Activated naive CD4-positive, alpha-beta T cell treated with anti-CD3 and anti-CD28 coated beads, Interleukin-2, amount 10 ng/mL, durations not matched to agents 7 days and 5 days (primary cell): ENCODE measurements at regions not wholly inside any gene's neighbourhood (a gene's known extent, or its start where the extent isn't known, plus 50 kb on each side); places are given as distances from the start of the nearest gene placed in this dataset.

ENCODE experiments used
- CTCF ChIA-PET: fragments of 350-600 bp; sonication (Branson Sonifier 250); formaldehyde crosslinking; loops from one replicate; lab custom pipeline; 2021; ENCODE audit warnings: antibody characterized with exemption; lab: Charles Lee
- DNase-seq: peaks from one replicate; pipeline ENCODE4 v3.0.0-alpha.2; 2020
- H3K27ac Mint-ChIP-seq: one replicate; pipeline ENCODE4 v1.8.0; 2021; ENCODE audit warnings: mild to moderate bottlenecking, moderate library complexity, mixed read lengths
- H3K27me3 Mint-ChIP-seq: one replicate; pipeline ENCODE4 v1.8.0; 2021; ENCODE audit warnings: mild to moderate bottlenecking, mixed read lengths
- H3K36me3 Mint-ChIP-seq: one replicate; pipeline ENCODE4 v1.8.0; 2021; ENCODE audit warnings: mixed read lengths
- H3K4me1 Mint-ChIP-seq: one replicate; pipeline ENCODE4 v1.8.0; 2021; ENCODE audit warnings: mixed read lengths
- H3K4me3 Mint-ChIP-seq: one replicate; pipeline ENCODE4 v1.8.0; 2021; ENCODE audit warnings: mild to moderate bottlenecking, moderate library complexity, mixed read lengths
- H3K9me3 Mint-ChIP-seq: one replicate; pipeline ENCODE4 v1.8.0; 2021; ENCODE audit warnings: mixed read lengths

DNA sequence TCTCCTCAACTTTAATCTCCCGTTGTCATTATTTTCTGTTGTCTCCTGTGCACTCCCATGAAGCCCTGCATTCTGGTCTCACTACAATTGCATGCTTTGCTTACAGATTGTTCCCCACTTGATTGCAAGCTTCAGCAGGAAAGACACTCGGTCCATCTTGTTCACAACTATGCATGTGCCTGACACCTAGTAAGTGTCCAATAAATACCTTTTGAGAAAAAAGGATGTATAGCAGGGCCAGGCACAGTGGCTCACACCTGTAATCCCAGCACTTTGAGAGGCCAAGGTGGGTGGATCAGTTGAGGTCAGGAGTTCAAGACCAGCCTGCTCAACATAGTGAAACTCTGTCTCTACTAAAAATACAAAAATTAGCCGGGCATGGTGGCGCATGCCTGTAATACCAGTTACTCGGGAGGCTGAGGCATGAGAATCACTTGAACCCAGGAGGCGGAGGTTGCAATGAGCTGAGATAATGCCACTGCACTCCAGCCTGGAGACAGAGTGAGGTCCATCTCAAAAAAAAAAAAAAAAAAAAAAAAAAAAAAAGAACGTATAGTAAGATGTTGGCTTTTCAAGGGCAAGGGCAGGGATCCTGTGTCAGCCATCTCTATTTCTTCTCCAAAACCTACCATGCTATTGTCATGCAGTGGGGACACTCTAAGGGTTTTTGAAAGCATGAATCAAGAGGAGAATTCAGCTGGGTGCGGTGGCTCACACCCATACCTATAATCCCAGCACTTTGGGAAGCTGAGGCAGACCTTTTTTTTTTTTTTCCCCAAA, 338.3 kb downstream of the MYCN start:
- CTCF ChIA-PET: no interaction called here
- H3K36me3 Mint-ChIP-seq: no peaks in the 10 kb centered on the region
- no peak for DNase-seq

DNA sequence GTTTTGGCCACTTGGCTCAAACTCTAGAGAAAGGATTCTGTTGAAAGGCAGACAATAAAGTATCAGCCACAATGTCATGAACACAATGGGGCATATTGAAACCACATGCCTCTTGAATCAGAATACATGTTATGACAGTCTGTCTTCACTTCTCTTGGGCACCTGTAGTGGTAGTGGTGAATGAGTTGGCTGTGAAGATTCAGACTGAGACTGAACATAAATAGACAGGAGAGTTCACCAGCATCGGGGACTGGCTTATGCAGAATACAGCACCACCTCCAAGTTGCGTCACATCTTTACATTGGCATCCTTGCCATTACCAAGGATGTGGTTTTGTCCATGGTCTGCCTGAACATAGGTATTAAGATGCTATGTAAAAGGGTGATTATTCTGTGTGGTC, 336.8 kb downstream of the MYCN start:
- H3K9me3 Mint-ChIP-seq: no peaks in the 10 kb centered on the region
- CTCF ChIA-PET: no interaction called here
- no peak overlapping the region for H3K4me3 Mint-ChIP-seq
- H3K4me1 Mint-ChIP-seq: no peaks in the 10 kb centered on the region
- no peak for DNase-seq
- no peak overlapping the region for H3K27ac Mint-ChIP-seq
- peaks cover 2% of the 10 kb centered on the region for H3K27me3 Mint-ChIP-seq
- no peaks in the 10 kb centered on the region for H3K36me3 Mint-ChIP-seq

More for the DNA sequence above, 338.3 kb downstream of the MYCN start:
- H3K9me3 Mint-ChIP-seq: no peaks in the 10 kb centered on the region
- no peak overlapping the region for H3K4me3 Mint-ChIP-seq
- H3K27me3 Mint-ChIP-seq: peaks cover 4% of the 10 kb centered on the region
- H3K4me1 Mint-ChIP-seq: no peaks in the 10 kb centered on the region
- H3K27ac Mint-ChIP-seq: no peak overlapping the region

DNA sequence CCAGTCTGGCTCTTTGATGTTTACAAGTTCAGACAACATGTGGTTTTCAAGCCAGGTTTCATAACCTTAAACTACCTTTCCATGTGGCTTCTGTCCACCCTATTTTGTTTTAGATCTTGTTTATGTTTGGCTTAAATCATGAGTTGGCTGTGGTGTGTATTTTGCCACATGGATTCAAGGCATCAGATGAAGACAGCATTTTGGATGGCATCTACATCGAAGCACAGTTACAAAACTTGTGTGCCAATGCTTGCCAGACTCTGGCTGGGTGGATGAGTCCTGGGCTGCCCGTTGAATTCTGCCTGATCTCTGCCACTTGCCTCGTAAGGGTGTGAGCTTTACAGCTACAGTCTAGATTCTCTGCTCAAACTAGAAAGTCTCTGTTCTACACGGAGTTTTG, 335.3 kb downstream of the MYCN start:
- Mint-ChIP-seq H3K9me3 (no peaks in the 10 kb centered on the region), H3K4me3 (no peak overlapping the region), H3K27me3 (no peaks in the 10 kb centered on the region), H3K27ac (no peak overlapping the region), H3K36me3 (no peaks in the 10 kb centered on the region), H3K4me1 (no peaks in the 10 kb centered on the region)
- CTCF ChIA-PET: no interaction called here
- DNase-seq: no peak

DNA sequence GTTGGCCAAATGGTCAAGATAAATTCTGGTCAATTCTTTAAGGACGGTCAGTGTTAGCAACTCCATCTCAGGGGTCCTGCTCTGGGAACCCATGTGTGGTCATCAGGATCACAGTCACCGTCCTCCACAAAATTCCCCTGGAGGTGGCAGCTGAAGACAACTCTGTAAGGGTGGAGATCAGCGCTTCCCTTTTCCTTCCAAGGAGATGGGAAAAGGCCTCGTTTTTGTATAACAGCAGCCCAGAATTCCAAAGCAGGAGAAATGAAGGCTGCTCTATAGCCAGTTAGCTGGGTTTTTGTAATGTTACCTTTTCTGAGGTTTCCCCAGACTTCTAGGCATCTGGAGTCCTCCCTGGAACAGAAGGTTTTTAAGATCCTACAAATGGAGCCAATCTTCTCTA, 334.8 kb downstream of the MYCN start:
- Mint-ChIP-seq H3K4me3 (no peak overlapping the region), H3K27me3 (no peaks in the 10 kb centered on the region), H3K4me1 (no peaks in the 10 kb centered on the region), H3K27ac (no peak overlapping the region), H3K9me3 (no peaks in the 10 kb centered on the region), H3K36me3 (no peaks in the 10 kb centered on the region)
- CTCF ChIA-PET: no interaction called here
- no peak for DNase-seq

DNA sequence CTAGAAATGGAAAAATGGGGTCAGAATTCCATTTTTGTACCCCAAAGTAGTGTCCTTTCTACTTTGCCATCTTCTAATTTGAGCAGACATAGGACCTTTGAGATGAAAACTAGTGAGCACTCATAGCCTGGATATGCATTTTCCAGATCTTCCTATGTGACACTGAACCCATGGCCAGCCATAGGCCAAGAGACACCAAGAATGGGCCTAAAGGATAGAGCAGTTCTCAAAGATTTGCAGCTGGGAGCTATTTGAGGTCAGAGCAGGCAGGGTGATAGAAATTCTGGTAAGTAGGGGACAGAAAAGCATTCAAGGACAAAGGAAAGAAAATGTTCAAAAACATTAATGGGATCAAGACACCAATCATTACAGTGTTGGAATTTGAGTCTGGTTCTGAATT, 332.8 kb downstream of the MYCN start:
- Mint-ChIP-seq H3K4me1 (no peaks in the 10 kb centered on the region), H3K9me3 (no peaks in the 10 kb centered on the region), H3K27ac (no peak overlapping the region), H3K36me3 (no peaks in the 10 kb centered on the region), H3K27me3 (no peaks in the 10 kb centered on the region), H3K4me3 (no peak overlapping the region)
- DNase-seq: no peak
- CTCF ChIA-PET: interaction anchor here (1.4 kb wide), 1 partner anchor 10 kb away, joined by 3 read pairs; no protein-coding TSS in a partner anchor

DNA sequence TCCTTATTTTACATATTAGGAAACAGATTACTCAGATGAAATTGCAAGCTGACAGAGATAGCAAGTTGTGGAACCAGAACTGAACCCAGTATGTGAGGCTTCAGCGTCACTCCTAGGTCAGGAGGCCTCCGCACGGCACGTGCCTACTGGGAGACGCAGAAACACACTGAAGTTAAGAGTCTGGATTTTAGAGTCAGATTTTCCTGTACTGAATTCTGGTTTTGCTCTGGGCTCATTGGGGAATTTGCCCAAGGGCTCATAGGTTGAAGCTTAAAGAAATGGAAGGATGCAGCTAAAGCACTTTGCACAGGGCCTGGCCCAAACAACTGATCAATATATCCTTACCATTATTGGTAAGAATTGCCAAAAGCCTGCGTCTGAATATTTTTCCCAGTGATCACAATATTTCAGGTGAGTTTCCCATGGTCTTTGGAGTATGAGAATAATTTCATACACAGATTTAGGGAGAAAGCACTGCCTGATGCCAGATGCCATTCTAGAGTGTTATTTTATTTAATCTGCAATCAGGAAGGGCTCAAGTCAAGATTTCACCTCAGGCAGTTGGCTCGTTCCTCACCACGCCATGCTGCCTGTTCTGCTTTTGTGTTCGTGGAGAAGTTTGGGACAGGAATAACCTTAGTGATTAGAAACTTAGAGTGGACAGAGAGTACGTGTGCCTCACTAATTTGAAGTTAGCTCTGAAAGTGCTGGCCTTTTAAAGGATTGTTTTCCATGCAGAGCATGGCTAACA, 331.9 kb downstream of the MYCN start:
- CTCF ChIA-PET: interaction anchor here (1.4 kb wide), 1 partner anchor 11 kb away, joined by 3 read pairs; no protein-coding TSS in a partner anchor
- Mint-ChIP-seq H3K9me3 (no peaks in the 10 kb centered on the region), H3K27me3 (no peaks in the 10 kb centered on the region), H3K4me3 (no peak overlapping the region), H3K36me3 (no peaks in the 10 kb centered on the region), H3K4me1 (no peaks in the 10 kb centered on the region), H3K27ac (no peak overlapping the region)
- DNase-seq: no peak

DNA sequence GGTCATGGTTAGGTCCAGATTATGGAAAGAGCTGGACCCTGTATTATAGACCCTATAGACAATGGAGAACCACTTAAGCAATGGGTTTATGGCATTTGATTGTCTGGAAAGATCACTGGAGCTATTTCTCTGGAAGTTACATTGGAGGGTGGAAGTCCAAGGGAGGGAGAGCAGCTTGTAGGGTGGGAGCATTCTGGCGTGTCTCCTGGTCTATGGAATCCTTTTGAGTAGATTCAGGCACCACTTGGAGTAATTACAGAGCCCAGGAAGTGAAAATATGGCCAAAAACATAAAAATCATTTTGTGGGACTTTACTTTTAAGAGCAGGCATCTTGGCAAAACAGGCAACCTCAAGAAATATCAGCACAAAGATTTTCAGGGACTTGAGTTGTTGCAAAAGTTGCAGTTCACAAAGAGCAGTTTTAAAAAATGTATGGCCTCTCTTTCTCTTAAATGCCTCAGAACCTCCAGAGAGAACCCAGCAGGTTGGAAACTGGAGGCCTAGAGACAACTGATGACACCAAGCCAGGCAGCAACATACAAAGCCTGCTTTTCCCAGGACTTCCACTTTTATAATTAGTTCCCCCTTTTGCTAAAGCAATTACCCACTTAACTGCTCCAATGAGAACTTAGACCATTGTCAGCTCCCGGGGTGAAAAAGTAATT, 331.0 kb downstream of the MYCN start:
- no peaks in the 10 kb centered on the region for H3K36me3 Mint-ChIP-seq
- CTCF ChIA-PET: interaction anchor here (1.9 kb wide), 1 partner anchor 332 kb away, joined by 5 read pairs; no protein-coding TSS in a partner anchor
- DNase-seq: no peak
- no peaks in the 10 kb centered on the region for H3K27me3 Mint-ChIP-seq
- no peaks in the 10 kb centered on the region for H3K9me3 Mint-ChIP-seq
- no peaks in the 10 kb centered on the region for H3K4me1 Mint-ChIP-seq
- no peak overlapping the region for H3K27ac Mint-ChIP-seq
- no peak overlapping the region for H3K4me3 Mint-ChIP-seq

DNA sequence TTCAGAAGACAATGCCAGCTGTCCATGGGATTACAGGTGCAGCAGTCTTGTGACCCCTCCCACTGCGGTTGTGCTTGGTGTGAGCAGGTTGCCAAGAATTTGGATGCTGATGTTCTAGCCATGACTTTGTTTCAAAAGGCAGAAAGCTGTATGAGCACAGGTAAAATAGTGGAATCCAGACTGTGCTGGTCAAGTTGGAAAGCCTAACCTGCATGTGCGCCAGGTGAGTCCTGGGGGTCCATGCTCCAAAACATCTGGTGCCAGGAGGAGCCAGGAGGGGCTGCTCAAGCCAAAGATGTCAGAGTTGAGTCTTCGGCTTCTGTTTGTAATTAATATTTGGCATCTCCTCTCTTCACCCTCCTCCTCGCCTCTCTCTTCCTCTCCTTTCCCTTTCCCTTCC, 330.1 kb downstream of the MYCN start:
- CTCF ChIA-PET: interaction anchor here (1.9 kb wide), 1 partner anchor 331 kb away, joined by 5 read pairs; no protein-coding TSS in a partner anchor
- Mint-ChIP-seq H3K36me3 (no peaks in the 10 kb centered on the region), H3K9me3 (no peaks in the 10 kb centered on the region), H3K4me3 (no peak overlapping the region), H3K27me3 (no peaks in the 10 kb centered on the region), H3K4me1 (no peaks in the 10 kb centered on the region), H3K27ac (no peak overlapping the region)
- DNase-seq: no peak

DNA sequence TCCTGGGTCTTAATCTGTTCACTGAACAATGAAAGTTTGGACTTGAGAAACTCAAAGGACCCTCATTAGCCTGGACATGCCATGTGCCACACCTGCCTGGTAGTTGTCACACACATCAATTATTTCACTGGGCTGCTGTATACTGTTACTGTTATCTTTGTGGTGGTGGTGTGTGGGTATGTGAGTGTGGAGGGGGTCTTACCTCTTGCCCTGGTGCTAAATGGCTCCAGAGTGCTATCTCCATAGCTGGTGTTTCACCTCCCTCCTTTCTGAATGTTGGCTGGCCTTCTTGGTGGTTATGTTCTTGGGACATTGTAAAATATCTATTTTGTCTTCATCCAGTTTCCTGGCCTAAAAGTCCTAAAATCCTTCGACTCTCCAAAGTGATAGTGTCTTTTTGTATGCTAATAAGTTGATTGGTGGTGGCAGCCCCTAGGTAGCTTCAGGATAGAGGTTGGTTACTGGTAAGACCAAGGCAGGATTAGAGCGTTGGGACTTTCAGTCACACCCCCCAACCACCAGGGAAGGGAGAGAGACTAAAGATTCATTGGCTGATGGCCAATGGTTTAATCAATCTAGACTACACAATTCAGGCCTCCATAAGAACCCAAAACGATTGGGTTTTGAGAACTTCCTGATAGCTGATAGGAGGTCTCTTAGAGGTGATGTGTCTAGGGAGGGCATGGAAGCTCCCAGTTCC, 328.1 kb downstream of the MYCN start:
- no peak overlapping the region for H3K27ac Mint-ChIP-seq
- CTCF ChIA-PET: no interaction called here
- DNase-seq: no peak
- no peaks in the 10 kb centered on the region for H3K36me3 Mint-ChIP-seq
- H3K9me3 Mint-ChIP-seq: no peaks in the 10 kb centered on the region
- H3K4me1 Mint-ChIP-seq: no peaks in the 10 kb centered on the region
- H3K4me3 Mint-ChIP-seq: no peak overlapping the region
- H3K27me3 Mint-ChIP-seq: no peaks in the 10 kb centered on the region

DNA sequence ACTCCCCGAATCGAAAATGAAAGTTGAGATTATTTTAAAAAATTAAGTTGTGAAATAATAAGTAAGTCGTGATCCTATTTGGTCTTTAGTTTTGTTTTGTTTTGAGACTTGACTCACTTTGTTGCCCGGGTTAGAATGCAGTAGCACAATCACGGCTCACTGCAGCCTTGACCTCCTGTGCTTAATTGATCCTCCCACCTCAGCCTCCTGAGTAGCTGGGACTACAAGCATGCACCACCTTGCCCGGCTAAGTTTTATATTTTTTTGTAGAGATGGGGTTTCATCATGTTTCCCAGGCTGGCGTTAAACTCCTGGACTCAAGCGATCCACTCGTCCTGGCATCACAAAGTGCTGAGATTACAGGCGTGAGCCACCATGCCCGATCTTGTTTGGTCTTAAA, 326.2 kb downstream of the MYCN start:
- Mint-ChIP-seq H3K9me3 (no peaks in the 10 kb centered on the region), H3K36me3 (no peaks in the 10 kb centered on the region), H3K27me3 (no peaks in the 10 kb centered on the region), H3K4me3 (no peak overlapping the region), H3K27ac (no peak overlapping the region), H3K4me1 (no peaks in the 10 kb centered on the region)
- CTCF ChIA-PET: no interaction called here
- no peak for DNase-seq

DNA sequence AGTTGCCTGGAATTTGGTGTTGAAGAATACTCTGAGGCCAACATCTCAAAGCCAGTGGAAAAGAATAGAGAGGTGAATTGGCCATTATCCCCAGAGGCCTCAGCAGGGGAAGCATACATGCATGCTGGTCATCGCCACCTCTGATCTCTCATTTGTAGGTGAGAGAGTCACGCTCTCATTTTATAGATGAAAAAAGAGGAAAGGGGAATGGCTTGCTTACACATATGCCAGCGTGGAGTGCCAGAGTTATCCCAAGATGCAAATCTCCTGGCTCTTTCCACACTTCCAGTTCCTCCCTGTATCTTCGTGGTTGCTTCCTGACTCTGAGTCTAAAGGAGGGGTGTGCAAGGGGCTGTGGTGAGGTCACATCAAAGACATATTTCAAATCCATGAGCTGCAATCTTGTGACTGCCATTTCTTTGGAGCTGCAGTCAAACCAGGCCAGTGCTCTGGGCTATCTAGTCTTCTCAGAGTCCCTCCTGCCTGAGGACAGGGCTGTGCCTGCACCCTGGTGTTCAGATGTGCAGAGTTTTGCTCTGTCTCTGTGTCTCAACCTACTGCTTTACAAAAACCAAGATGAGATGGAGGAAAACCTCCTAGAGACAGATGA, 324.7 kb downstream of the MYCN start:
- no peaks in the 10 kb centered on the region for H3K36me3 Mint-ChIP-seq
- H3K4me1 Mint-ChIP-seq: no peaks in the 10 kb centered on the region
- peaks cover 3% of the 10 kb centered on the region for H3K27me3 Mint-ChIP-seq
- no peak overlapping the region for H3K4me3 Mint-ChIP-seq
- no peak overlapping the region for H3K27ac Mint-ChIP-seq
- CTCF ChIA-PET: no interaction called here
- no peaks in the 10 kb centered on the region for H3K9me3 Mint-ChIP-seq
- no peak for DNase-seq

DNA sequence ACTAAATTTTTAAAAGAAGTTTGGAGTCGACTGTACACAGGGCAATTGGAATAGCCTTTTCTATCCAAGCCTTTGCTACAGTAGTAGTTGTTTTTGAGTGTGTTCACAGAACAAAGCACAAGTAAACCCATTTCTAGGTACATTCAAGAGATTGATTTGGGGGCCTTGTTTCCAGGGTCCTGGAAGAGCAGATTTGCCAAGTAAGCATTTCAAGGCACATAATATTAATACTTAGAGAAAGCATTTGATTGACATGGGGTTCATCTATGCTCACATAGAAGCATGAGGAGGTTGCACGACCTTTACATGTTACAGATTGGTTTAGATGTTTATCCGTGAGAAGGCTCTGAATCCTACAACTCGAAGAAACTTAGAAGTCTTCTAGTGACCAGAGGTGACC, 324.1 kb downstream of the MYCN start:
- H3K36me3 Mint-ChIP-seq: no peaks in the 10 kb centered on the region
- no peaks in the 10 kb centered on the region for H3K9me3 Mint-ChIP-seq
- H3K27ac Mint-ChIP-seq: no peak overlapping the region
- H3K27me3 Mint-ChIP-seq: peaks cover 4% of the 10 kb centered on the region
- no peak overlapping the region for H3K4me3 Mint-ChIP-seq
- no peaks in the 10 kb centered on the region for H3K4me1 Mint-ChIP-seq
- DNase-seq: no peak
- CTCF ChIA-PET: no interaction called here

DNA sequence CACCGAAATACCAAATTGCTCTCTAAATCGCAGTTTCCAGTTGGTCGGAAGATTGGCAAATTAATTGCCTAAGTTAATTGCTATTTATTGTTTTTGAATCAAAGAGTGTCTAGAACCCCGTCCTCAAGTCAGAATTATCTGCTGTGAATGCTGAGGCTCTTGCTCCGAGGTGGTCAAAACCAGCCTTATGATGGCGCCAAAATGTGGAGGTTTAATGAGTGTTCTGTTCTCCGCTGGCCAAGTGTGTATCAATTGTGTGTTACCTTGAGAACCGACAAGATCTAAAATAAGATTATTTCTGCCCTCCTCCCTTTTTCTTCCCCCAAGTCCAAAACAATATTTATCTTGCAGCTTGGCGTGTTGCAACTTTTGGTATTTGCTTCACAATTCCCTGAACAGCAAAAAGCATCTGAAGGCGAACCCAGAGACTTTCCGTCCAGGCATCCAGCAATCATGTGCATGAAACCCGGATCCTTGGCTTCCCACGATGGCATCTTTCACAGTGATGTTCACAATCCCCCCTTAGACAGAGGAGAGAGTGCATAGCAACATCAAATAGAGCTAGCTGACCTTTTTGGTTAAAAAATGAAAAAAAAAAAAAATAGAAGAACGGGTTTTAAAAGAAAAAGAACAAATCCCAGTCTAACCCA, 323.0 kb downstream of the MYCN start:
- Mint-ChIP-seq H3K4me1 (no peaks in the 10 kb centered on the region), H3K36me3 (no peaks in the 10 kb centered on the region), H3K4me3 (no peak overlapping the region), H3K27ac (no peak overlapping the region), H3K9me3 (no peaks in the 10 kb centered on the region), H3K27me3 (peaks cover 4% of the 10 kb centered on the region)
- DNase-seq: no peak
- CTCF ChIA-PET: no interaction called here
